ENCODE measurements at regions not wholly inside any gene's neighbourhood (a gene's known extent, or its start where the extent isn't known, plus 50 kb on each side); places are given as distances from the start of the nearest gene placed in this dataset.
A peak's percentile ranks its signal among the peaks of the same experiment; 100 is the strongest.
"Not testable (repeated sequence)": the region's sequence is repeated elsewhere in the genome, so short reads cannot be mapped to it uniquely, and the experiment has no call there.

- H3K4me1 Mint-ChIP-seq (ENCODE audit: low read depth), result no peaks in the 10 kb centered on the region
- Histone ChIP-seq H3K9me3 (ENCODE audit: control insufficient read depth in 1 of 2, insufficient read depth in 1 of 2, low read length in 2 of 2) (no peaks in the 10 kb centered on the region), H3K27me3 (ENCODE audit: control insufficient read depth in 1 of 2, insufficient read depth in 2 of 2, low read length in 2 of 2) (no peaks in the 10 kb centered on the region), H3K36me3 (ENCODE audit: insufficient read depth, low read length) (no peaks in the 10 kb centered on the region), H3K4me3 (ENCODE audit: low read length) (no peak overlapping the region), H3K27ac (ENCODE audit: low read depth in 1 of 2, low read length in 2 of 2) (no peak overlapping the region), H3K4me1 (ENCODE audit: insufficient read depth, low read length) (no peaks in the 10 kb centered on the region)
- no peak for DNase-seq
- H3K9me3 Mint-ChIP-seq, result no peaks in the 10 kb centered on the region
- CTCF ChIA-PET, result no interaction called here
- intact Hi-C loops (cut with DNase I, micrococcal nuclease), result no loop called here
- ATAC-seq (ENCODE audit: poor library complexity), result no peak
- no peak for TF ChIP-seq CTCF (IDR thresholded peaks at IDR 0.05)
- H3K4me3 Mint-ChIP-seq, result no peak overlapping the region
- POLR2A ChIA-PET, result no interaction called here
- H3K27me3 Mint-ChIP-seq, result no peaks in the 10 kb centered on the region
- no peak overlapping the region for H3K27ac Mint-ChIP-seq
- H3K36me3 Mint-ChIP-seq (ENCODE audit: low read depth), result no peaks in the 10 kb centered on the region
Observed at GRCh38 chr12:131559517-131560516, 151.1 kb upstream of the SFSWAP start.

GRCh38 chr12:131561051-131561450 is 149.8 kb upstream of the SFSWAP start:
- POLR2A ChIA-PET, result no interaction called here
- ATAC-seq (ENCODE audit: poor library complexity) (no peak), DNase-seq (no peak)
- CTCF ChIA-PET, result no interaction called here
- no peaks in the 10 kb centered on the region for H3K36me3 Mint-ChIP-seq (ENCODE audit: low read depth)
- H3K9me3 Mint-ChIP-seq, result no peaks in the 10 kb centered on the region
- Histone ChIP-seq H3K4me3 (ENCODE audit: low read length) (no peak overlapping the region), H3K27me3 (ENCODE audit: control insufficient read depth in 1 of 2, insufficient read depth in 2 of 2, low read length in 2 of 2) (no peaks in the 10 kb centered on the region), H3K4me1 (ENCODE audit: insufficient read depth, low read length) (no peaks in the 10 kb centered on the region), H3K9me3 (ENCODE audit: control insufficient read depth in 1 of 2, insufficient read depth in 1 of 2, low read length in 2 of 2) (no peaks in the 10 kb centered on the region), H3K27ac (ENCODE audit: low read depth in 1 of 2, low read length in 2 of 2) (no peak overlapping the region), H3K36me3 (ENCODE audit: insufficient read depth, low read length) (no peaks in the 10 kb centered on the region)
- no peaks in the 10 kb centered on the region for H3K4me1 Mint-ChIP-seq (ENCODE audit: low read depth)
- no peak for TF ChIP-seq CTCF (IDR thresholded peaks at IDR 0.05)
- H3K27ac Mint-ChIP-seq, result no peak overlapping the region
- no peak overlapping the region for H3K4me3 Mint-ChIP-seq
- H3K27me3 Mint-ChIP-seq, result no peaks in the 10 kb centered on the region
- intact Hi-C loops (cut with DNase I, micrococcal nuclease), result no loop called here

- no peak overlapping the region for H3K27ac Mint-ChIP-seq
Observed at GRCh38 chr12:131561891-131562684, 148.8 kb upstream of the SFSWAP start.

GRCh38 chr12:131564138-131564727 is 146.7 kb upstream of the SFSWAP start:
- POLR2A ChIA-PET; intact Hi-C loops (cut with DNase I, micrococcal nuclease); H3K27ac Mint-ChIP-seq; H3K36me3 Mint-ChIP-seq (ENCODE audit: low read depth); H3K4me3 Mint-ChIP-seq; ATAC-seq (ENCODE audit: poor library complexity); H3K9me3 ChIP-seq (ENCODE audit: control insufficient read depth in 1 of 2, insufficient read depth in 1 of 2, low read length in 2 of 2); H3K36me3 ChIP-seq (ENCODE audit: insufficient read depth, low read length); H3K4me1 ChIP-seq (ENCODE audit: insufficient read depth, low read length); H3K27me3 ChIP-seq (ENCODE audit: control insufficient read depth in 1 of 2, insufficient read depth in 2 of 2, low read length in 2 of 2); CTCF ChIA-PET; H3K4me3 ChIP-seq (ENCODE audit: low read length); H3K27ac ChIP-seq (ENCODE audit: low read depth in 1 of 2, low read length in 2 of 2); H3K9me3 Mint-ChIP-seq; H3K4me1 Mint-ChIP-seq (ENCODE audit: low read depth): not testable (repeated sequence)
- H3K27me3 Mint-ChIP-seq, result peaks cover 11% of the 10 kb centered on the region
- DNase-seq, result peak in 2 of 14 experiments; percentile 11 to 33

More at GRCh38 chr12:131561891-131562684, 148.8 kb upstream of the SFSWAP start:
- ATAC-seq (ENCODE audit: poor library complexity) (no peak), DNase-seq (no peak)
- Histone ChIP-seq H3K27ac (ENCODE audit: low read depth in 1 of 2, low read length in 2 of 2) (no peak overlapping the region), H3K9me3 (ENCODE audit: control insufficient read depth in 1 of 2, insufficient read depth in 1 of 2, low read length in 2 of 2) (no peaks in the 10 kb centered on the region), H3K4me3 (ENCODE audit: low read length) (no peak overlapping the region), H3K36me3 (ENCODE audit: insufficient read depth, low read length) (no peaks in the 10 kb centered on the region), H3K4me1 (ENCODE audit: insufficient read depth, low read length) (no peaks in the 10 kb centered on the region), H3K27me3 (ENCODE audit: control insufficient read depth in 1 of 2, insufficient read depth in 2 of 2, low read length in 2 of 2) (no peaks in the 10 kb centered on the region)
- ChIA-PET CTCF (interaction anchor here (0.6 kb wide), 1 partner anchor 135 kb away, joined by 3 read pairs; no protein-coding TSS in a partner anchor), POLR2A (no interaction called here)
- no peaks in the 10 kb centered on the region for H3K9me3 Mint-ChIP-seq
- no peaks in the 10 kb centered on the region for H3K36me3 Mint-ChIP-seq (ENCODE audit: low read depth)
- H3K4me3 Mint-ChIP-seq, result no peak overlapping the region
- intact Hi-C loops (cut with DNase I, micrococcal nuclease), result no loop called here
- H3K27me3 Mint-ChIP-seq, result no peaks in the 10 kb centered on the region
- TF ChIP-seq CTCF (IDR thresholded peaks at IDR 0.05), result no peak
- H3K4me1 Mint-ChIP-seq (ENCODE audit: low read depth), result no peaks in the 10 kb centered on the region
